CD4-positive, alpha-beta T cell treated with Interleukin-10 for 1 hour (primary cell): ENCODE measurements at regions not wholly inside any gene's neighbourhood (a gene's known extent, or its start where the extent isn't known, plus 50 kb on each side); places are given as distances from the start of the nearest gene placed in this dataset.
"Not testable (repeated sequence)": the region's sequence is repeated elsewhere in the genome, so short reads cannot be mapped to it uniquely, and the experiment has no call there.

Experiments
- DNase-seq: peaks from one replicate; pipeline ENCODE4 v3.0.0-alpha.2; 2020

DNA sequence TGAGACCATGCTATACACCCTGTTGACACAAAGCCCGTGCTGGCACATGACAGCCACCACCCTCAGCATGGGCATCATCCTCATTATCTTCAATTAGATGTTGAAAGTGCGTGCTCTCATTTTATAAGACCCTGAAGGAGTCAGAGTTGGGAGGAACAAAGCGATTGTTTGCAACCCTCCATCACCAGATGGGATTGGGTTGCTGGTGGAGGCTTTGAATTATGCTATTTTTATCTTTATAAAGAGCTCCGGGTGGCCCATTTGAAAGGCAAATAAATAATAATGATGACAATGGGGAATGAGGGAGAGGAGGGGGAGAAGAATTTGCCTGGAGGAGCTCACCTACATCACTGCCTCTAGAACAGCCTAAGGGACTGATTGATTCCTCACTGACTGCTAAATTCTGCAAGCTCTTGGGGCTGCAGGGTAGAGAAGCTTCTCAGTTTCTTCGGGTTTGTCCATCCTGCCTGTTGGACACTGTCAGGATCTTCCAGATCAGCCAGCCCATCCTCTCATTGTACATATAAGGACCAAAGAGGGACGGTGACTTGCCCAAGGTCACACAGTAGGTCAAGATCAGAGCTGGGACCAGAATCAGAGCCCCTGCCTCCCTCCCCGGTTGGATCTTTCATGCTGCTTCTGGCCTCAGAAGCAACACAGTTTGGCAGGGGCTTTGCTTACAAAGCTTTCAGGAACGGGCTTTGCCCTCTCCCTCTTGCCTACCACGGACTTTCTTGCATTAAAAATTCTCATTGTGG is 130.9 kb upstream of the ZBTB40 start:
- DNase-seq = no peak

DNA sequence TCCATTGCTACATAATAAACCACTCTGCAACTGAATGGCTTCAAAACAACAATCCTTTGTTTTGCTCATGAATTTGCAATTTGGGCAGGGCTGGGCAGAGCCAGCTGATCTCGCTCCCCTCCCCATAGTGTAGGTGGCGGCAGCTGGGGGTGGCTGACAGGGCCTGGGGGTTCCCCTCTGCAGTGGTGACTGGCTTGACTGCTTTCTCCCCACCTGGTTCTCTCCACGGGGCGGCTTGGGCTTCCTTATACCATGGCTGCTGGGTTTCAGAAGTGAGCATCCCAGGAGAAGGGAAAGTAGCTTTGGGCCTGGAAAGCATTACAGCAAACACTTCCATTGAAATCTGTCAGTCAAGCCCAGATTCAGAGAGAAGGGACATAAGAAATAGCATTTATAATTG is 129.7 kb upstream of the ZBTB40 start:
- no peak for DNase-seq

DNA sequence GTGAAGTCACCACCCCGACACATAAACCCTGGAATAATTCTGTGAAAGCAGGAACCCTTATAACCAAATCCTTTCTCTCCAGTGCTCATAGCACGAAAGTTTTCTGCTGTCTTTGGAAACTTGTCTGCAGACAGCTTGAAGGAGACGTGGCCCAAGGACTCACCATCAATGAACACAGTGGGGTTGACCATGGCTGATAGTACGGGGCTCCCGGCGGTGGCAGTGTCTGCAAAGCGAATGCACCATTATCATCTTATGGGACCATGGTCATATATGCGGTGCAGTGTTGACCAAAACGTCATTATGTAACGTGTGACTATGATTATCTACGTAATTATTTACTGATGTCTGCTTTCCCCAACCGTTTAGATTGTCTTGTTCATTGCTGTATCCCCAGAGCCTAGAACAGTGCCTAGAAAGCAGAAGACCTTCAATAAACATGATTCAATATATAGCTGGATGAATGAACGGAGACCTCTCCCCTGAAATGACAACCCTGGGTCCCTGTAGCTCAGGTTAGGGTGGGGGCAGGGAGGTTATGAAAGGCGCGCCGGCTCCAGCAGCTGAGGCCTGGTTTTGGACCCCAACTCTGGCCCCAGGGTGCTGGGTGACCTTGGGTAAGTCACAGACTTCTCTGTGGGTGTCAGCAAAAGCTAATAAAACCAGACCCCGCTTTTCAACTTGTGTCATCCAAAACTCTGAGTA is 128.4 kb upstream of the ZBTB40 start:
- DNase-seq = no peak

DNA sequence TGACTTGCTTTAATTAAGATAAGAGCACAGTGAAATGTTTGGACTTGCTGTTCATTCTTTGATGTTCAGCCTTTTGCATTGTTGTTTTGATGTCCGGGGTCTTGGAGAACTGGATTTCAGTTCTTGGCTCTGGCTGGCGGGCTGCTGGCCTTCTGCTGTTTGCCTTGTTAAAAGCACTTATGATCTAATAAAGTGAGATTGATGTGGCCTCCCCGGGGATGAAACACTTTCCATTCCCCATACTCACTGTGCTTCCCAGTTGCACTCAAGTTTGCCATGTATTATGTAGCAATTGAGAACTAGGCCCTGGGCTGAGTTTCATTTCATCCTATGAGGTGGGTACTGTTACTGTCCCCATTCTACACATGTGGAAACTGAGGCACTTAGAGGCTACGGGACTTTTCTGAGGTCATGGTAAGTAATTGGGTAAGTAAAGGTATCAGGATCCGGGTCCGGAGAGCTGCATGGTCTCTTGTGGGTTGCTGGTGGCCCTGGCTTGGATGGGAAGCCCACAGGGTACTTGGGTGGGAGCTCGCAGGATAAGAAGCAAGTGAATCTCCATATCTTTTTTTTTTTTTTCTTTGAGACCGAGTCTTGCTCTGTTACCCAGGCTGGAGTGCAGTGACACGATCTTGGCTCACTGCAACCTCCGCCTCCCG is 127.7 kb upstream of the ZBTB40 start:
- no peak for DNase-seq

DNA sequence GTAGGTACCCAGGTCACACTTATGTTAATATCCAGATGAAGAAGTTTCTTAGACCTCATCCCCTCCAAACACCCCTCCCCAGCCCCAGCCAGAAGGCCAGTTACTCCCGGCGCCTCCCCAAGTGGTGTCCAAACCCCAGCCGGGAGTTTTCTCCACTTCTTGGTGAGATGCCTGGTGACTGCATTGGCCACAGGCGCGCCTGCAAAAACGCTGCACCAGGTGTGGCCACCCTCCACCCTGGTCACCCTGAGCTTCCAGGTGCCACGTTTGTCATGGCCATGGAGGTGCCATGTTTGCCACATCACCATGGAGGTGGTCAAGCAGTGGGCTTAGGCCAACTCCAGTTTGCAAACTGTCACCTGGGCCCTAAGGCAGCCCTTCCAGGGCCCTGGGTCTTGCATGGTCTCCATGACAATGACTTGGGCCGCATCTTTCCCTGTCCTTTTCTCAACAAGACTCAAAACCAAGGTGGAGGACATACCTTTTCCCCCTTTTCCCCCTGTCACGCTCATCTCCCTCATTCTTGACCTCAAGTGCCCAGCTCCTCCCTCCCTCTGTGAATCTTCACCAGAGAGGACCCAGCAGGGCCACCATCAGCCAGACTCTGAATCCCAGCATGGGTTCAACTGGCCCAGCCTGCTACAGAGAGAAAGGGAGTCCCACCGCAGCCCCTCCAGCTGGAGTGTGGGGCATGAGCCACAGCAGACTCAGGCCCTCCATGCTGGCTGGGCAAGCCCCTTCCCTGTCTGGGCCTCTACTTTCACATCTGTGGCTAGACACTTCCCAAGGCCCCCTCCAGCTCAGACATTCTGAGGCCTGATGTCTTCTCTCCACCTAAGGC is 125.9 kb upstream of the ZBTB40 start:
- no peak for DNase-seq

DNA sequence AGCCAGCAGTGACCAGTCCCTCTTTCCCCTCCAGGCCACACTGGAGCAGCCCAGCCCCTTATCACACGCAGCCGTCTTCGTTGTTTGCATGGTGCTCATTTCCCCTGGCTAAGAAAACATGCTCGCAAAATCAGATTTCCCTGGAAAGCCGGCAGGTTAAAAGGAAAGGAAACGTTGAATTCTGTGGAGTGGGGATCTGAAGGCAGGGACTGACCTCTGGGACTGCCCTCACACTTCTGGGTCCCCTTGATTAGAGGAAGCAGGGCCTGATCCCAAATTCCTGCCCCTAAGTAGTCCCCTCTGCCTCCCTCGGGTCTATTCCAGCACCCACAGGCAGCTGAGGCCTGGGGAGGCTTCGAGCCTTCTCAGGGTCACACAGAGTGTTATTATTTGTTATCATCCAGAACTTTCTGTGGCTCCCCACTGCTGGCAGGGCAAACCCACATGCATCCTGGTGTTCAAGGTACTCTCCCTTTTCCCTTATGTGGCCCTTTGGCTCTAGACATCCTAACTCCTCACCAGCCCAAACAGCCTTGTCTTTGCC is 125.2 kb upstream of the ZBTB40 start:
- no peak for DNase-seq

DNA sequence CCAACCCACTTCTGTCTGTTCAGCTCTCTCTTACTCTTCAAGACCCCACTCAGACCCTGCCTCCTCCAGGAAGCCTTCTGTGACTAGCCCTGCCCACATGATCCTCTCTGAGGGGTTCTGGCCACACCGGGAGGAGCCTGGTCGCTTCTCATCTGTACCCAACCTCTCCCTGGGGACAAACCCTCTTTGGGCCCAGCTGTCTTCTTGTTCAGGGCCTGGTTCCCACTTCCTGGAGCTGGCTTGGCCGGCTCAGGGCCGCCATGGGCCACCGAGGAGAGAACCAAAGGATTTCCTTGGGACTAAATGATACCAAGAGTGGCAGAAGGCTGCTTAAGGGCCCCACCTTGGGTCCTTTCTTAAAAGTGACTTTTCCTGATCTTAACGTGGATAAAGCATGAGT is 124.7 kb upstream of the ZBTB40 start:
- DNase-seq = no peak

DNA sequence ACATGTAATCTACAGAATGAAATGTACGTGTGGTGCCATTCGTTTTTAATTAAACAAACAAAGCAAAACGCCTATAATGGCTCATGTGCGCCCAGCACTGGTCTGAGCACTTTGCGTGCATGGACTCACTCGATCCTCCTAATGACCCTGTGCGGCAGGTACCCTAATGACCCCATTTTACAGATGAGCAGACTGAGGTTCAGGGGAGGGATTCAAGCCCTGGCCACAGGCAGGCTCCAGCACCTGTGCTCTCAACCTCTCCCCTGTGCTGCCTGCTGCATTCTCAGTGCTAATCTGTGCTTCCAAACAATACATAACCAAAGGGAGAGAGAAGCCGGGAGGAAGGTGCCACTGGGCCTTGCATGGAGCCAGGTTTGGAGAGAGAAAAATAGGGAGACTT is 124.2 kb upstream of the ZBTB40 start:
- no peak for DNase-seq

DNA sequence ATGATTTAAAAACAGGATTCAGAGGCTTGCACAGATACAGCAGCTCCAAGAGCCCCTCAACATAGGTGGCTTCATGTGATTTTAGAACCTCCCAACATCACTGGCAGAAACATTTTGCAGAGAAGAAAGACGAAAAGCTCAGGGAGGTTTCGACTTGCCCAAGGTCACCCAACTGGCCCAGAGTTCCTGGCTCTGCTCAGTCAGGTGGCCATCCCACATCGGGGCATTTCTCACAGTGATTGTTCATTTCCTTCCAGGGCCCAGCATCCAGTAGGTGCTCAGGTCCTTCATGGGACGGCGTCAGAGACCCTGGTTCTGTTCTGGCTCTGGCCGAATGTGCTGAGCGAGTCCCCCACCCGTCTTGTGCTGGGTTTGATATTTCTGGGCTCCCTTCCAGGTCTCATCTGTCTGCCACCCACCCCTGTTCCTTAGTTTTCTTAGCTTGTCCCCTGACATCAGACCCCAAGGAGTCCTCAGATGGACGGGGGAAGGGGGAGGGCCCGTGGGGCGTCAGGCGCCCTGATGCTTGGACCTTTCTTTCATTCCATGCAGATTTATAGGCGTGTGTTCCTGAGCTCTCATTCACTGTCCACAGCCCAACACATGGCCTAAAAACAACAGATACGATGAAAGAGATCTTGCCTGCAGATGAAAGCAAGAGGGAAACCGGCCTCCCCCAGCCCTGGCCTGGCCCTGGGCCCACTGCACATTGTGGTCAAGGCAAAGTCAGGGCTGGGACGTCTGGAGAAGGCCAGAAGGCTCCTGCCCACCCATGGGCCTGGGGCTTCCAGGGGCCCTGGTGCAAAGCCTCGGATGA is 123.1 kb upstream of the ZBTB40 start:
- no peak for DNase-seq

DNA sequence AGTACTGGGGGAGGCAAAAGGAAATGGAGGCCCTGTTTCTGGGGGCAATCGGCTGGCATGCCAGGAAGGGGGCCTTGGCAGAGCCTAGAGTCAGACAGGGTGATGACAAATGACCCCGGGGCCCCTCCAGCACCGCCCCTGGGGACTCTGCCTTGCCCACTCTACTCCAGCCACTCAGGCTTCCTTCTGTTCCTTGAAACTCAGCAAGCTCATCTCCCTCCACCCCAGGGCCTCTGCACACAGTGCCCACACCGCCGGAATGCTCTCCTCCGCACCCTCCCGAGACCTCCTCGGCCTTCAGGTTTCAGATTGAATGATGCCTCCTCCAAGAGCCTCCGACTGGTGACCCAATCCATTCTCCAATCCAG is 122.5 kb upstream of the ZBTB40 start:
- no peak for DNase-seq

DNA sequence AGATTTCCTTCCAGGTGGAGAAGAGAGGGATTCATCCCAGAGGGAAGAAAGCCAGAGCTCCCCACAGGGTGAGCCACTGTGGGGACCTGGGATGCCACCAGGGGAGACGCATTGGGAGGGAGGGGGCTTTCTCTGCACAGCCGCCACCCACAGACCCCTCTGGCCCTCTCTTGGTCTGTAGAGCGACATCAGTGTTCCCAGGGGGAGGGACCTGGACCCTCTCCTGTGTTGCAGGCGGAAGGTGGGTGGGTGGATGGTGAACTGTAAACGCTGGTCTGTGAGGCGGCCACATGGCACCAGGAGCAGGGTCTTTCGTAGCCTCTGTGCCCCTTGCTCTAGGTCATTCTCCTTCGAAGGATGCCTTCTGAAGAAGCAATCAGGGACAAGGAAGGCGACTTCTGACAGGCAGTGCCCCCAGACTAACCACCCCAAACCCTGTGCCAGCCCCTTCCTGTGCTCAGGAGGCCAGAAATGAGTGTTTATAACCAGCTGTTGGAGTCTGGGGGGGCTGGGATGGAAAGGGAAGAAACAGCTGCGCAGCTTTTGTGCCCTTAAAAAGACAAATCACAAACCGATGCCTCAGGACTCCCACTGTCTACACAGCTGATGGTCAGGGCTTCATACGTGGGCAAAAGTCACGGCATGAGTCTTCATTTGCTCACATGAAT is 121.4 kb upstream of the ZBTB40 start:
- DNase-seq = no peak

DNA sequence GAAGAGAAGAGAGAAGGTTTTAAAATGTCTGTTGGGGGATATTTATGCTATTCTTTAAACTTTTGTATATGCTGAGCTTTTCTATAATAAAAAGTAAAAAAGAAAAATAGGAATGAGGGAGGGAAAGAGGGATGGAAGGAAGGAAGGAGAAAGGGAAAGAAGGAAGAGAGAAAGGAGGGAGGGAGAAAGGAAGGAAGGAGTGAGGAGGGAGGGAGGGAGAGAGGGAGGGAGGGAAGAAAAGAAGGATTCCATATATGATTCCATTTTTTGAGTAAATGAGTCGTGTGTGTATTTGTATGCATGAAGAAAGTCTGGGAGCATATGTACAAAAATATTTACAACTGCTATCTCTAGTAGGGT is 120.9 kb upstream of the ZBTB40 start:
- no peak for DNase-seq

DNA sequence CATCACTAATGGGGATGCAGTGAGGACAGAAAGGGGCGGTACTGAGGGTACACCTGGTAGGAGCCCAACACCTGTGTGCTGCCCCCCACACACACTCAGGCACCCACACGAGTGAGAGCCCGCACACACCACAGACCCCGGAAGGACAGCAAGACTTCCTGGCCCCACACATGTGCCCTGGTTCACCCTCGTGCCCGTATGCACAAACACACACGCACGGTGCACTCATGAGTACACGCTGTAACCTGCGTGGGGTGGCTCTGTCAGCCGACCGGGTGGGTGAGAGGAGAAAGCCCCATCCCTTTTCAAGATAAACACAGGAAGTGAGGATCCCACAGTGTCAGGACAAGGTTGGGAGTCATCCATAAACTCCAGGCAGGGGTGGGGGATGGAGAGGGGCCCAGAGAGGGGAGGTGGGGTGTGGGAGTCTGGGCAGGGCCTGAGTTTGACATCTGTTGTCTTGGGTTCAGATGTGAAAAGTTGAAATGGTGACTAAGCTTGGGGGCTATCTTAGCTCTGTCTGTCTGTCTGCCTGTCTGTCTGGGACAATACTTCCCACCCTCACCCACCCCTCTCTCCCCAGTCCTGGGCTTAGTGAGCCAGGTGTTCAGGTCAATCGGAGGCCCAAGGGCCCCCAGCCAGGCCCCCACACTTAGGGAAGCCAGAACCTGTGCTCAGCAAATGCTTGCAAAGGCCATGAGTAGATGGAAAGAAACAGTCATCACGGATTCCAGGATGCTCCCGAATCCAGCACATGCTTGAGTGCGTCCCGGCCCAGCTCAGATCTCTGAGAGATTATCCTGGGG is 119.8 kb upstream of the ZBTB40 start:
- no peak for DNase-seq

DNA sequence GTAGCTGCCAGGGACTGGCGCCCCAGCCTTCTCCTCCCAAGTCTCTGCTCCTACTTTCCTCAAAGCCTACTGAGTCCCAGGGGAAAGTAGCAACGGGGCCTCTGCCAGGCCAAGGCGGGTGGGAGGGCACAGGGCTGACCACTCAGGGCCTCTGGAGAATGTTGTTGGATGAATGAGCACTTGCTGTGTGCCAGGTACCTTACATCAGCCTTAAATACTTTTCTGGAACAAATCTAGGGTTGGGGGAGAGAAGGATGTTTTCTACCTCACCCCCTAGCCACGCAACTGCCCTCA is 119.3 kb upstream of the ZBTB40 start:
- no peak for DNase-seq

DNA sequence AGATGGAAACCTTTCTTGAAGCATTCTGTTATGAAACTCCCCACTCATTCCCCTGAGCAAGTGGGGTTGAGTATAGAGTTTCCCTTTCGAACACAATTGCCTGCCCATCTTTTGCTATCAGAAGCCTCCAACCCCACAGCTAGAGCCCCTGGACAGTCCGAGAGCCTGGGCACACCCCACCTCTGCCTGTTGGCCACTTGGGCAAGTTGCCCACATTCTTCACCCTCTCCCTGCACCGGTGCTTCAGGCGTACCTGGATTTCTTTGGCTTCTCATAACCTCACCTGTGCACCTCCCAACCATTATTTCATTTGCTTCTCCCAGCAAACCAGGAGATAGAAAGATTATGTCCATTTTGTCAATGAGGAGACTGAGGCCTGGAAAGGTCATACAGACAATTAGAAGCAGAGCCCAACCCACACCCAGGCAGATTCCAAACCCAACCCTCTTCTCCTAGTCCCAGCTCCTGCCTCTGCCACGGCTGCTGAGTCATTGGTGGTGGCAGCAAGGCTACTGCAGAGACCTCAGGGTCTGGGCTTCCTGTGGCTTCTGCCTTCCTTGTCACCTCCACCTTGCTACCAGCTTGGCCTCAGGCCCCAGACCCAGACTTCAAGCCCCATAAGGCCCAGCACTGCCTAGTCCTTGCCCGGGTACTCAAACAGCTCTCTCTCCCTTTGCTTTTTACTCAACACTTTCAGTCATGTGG is 118.7 kb upstream of the ZBTB40 start:
- no peak for DNase-seq

DNA sequence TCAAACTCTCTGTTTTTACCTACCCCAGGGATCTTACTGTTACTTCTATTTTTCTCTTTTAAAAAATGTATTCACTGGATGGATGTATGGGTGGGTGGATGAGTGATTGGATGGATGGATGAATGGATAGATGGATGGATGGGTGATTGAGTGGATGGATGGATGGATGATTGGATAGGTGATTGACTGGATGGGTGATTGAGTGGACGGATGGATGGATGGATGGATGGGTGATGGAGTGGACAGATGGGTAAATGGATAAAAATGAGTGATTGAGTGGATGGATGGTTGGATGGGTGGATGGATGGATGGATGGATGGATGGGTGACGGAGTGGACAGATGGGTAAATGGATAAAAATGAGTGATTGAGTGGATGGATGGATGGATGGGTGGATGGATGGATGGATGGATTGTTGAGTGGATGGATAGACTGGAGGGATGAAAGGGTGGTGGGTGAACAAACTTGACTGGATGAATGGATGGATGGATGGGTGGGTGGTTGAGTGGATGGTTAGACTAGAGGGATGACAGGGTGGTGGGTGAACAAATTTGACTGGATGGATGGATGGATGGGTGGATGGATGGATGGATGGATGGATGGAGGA is 118.0 kb upstream of the ZBTB40 start:
- no peak for DNase-seq

DNA sequence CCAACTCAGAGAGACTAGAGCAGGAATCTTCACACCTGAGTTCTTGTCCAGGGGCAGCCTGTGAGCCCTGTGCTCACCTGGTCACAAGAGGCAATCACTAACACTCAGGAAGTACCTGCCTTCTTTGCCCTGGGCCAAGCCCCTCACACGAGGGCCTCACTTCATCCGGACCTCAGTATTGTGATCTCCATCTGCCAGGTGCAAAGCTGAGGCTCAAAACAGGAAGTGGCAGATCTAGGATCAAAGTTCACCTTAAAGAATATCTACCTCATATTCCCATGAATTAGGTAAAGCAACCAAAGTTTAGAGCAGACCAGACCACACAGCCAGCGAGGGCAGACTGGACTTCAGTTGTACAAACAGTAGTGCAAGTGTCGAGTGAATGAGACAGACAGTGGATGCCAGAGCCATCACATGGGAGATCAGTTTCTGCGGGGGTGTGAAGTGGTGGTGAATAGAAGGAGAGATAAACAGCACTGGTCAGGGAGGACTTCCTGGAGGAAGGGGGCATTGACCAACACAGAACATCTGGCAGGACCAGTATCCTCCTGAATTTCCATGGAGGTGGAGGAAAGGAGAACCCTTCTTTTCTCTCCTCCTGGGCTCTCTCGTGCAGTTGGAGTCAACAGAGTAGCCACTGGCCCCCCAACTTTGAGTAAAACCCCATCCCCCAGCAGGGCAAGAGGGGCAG is 116.6 kb upstream of the ZBTB40 start:
- DNase-seq = no peak

DNA sequence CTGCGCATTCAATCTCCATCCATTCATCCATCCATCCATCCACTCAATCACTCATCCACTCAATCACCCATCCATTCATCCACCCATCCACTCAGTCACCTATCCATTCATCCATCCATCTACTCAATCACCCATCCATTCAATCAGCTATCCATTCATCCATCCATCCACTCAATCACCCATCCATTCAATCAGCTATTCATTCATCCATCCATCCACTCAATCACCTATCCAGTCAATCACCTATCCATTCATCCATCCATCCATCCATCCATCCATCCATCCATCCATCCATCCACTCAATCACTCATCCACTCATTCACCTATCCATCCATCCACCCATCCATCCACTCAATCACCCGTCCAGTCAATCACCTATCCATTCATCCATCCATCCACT is 115.4 kb upstream of the ZBTB40 start:
- DNase-seq = not testable (repeated sequence)
